ENCODE measurements at regions not wholly inside any gene's neighbourhood (a gene's known extent, or its start where the extent isn't known, plus 50 kb on each side); places are given as distances from the start of the nearest gene placed in this dataset.

GRCh38 chr14:84453307-84453950 lies 1076.5 kb upstream of the FLRT2 start:
- H3K9ac ChIP-seq, result no peak overlapping the region
- no peaks in the 10 kb centered on the region for H3K36me3 ChIP-seq (ENCODE audit: insufficient read depth)
- no peak overlapping the region for H3K4me2 ChIP-seq
- H3K79me2 ChIP-seq (ENCODE audit: insufficient read depth, low read depth), result no peaks in the 10 kb centered on the region
- no peak for TF ChIP-seq CTCF (conservative IDR thresholded peaks at IDR 0.05; ENCODE audit: low read depth, low read length)
- H3K4me1 ChIP-seq (ENCODE audit: low read depth, poor library complexity, severe bottlenecking), result no peaks in the 10 kb centered on the region
- H4K20me1 ChIP-seq (ENCODE audit: insufficient read depth), result no peaks in the 10 kb centered on the region
- H3K4me3 ChIP-seq (IDR thresholded peaks at IDR 0.05; ENCODE audit: insufficient read depth, low read depth, low read length), result no peak overlapping the region
- H3K27ac ChIP-seq, result no peak overlapping the region
- H2AFZ ChIP-seq (ENCODE audit: low read depth), result no peak overlapping the region
- no peaks in the 10 kb centered on the region for H3K27me3 ChIP-seq (ENCODE audit: insufficient read depth, low read depth)

- Histone ChIP-seq H4K20me1 (ENCODE audit: insufficient read depth) (no peaks in the 10 kb centered on the region), H3K4me2 (no peak overlapping the region), H3K36me3 (ENCODE audit: insufficient read depth) (no peaks in the 10 kb centered on the region), H2AFZ (ENCODE audit: low read depth) (no peak overlapping the region), H3K27me3 (ENCODE audit: insufficient read depth, low read depth) (no peaks in the 10 kb centered on the region), H3K4me3 (IDR thresholded peaks at IDR 0.05; ENCODE audit: insufficient read depth, low read depth, low read length) (no peak overlapping the region), H3K27ac (no peak overlapping the region), H3K79me2 (ENCODE audit: insufficient read depth, low read depth) (no peaks in the 10 kb centered on the region), H3K4me1 (ENCODE audit: low read depth, poor library complexity, severe bottlenecking) (no peaks in the 10 kb centered on the region), H3K9ac (no peak overlapping the region)
- TF ChIP-seq CTCF (conservative IDR thresholded peaks at IDR 0.05; ENCODE audit: low read depth, low read length), result no peak
Measured at GRCh38 chr14:84454114-84454513, 1075.8 kb upstream of the FLRT2 start.

GRCh38 chr14:84456946-84457345 lies 1073.0 kb upstream of the FLRT2 start:
- no peak overlapping the region for H2AFZ ChIP-seq (ENCODE audit: low read depth)
- no peak overlapping the region for H3K4me3 ChIP-seq (IDR thresholded peaks at IDR 0.05; ENCODE audit: insufficient read depth, low read depth, low read length)
- H3K27ac ChIP-seq, result no peak overlapping the region
- H3K79me2 ChIP-seq (ENCODE audit: insufficient read depth, low read depth), result no peaks in the 10 kb centered on the region
- no peaks in the 10 kb centered on the region for H4K20me1 ChIP-seq (ENCODE audit: insufficient read depth)
- no peaks in the 10 kb centered on the region for H3K36me3 ChIP-seq (ENCODE audit: insufficient read depth)
- no peaks in the 10 kb centered on the region for H3K27me3 ChIP-seq (ENCODE audit: insufficient read depth, low read depth)
- no peak overlapping the region for H3K9ac ChIP-seq
- no peak overlapping the region for H3K4me2 ChIP-seq
- TF ChIP-seq CTCF (conservative IDR thresholded peaks at IDR 0.05; ENCODE audit: low read depth, low read length), result no peak
- H3K4me1 ChIP-seq (ENCODE audit: low read depth, poor library complexity, severe bottlenecking), result no peaks in the 10 kb centered on the region

GRCh38 chr14:84458881-84459280 lies 1071.1 kb upstream of the FLRT2 start:
- no peak for TF ChIP-seq CTCF (conservative IDR thresholded peaks at IDR 0.05; ENCODE audit: low read depth, low read length)
- no peak overlapping the region for H3K27ac ChIP-seq
- H3K79me2 ChIP-seq (ENCODE audit: insufficient read depth, low read depth), result no peaks in the 10 kb centered on the region
- H3K4me3 ChIP-seq (IDR thresholded peaks at IDR 0.05; ENCODE audit: insufficient read depth, low read depth, low read length), result no peak overlapping the region
- H3K36me3 ChIP-seq (ENCODE audit: insufficient read depth), result no peaks in the 10 kb centered on the region
- H2AFZ ChIP-seq (ENCODE audit: low read depth), result no peak overlapping the region
- H3K4me2 ChIP-seq, result no peak overlapping the region
- no peak overlapping the region for H3K9ac ChIP-seq
- no peaks in the 10 kb centered on the region for H4K20me1 ChIP-seq (ENCODE audit: insufficient read depth)
- no peaks in the 10 kb centered on the region for H3K27me3 ChIP-seq (ENCODE audit: insufficient read depth, low read depth)
- H3K4me1 ChIP-seq (ENCODE audit: low read depth, poor library complexity, severe bottlenecking), result no peaks in the 10 kb centered on the region
